GM21576 (cell line): ENCODE measurements at regions not wholly inside any gene's neighbourhood (a gene's known extent, or its start where the extent isn't known, plus 50 kb on each side); places are given as distances from the start of the nearest gene placed in this dataset.

ENCODE experiments used
- ATAC-seq: cut with Tn5 transposase; IDR thresholded peaks from one replicate; pipeline ENCODE4 v1.9.1; 2021; ENCODE audit warnings: mild to moderate bottlenecking, moderate library complexity; ENCODE audit not compliant: unreplicated experiment

DNA sequence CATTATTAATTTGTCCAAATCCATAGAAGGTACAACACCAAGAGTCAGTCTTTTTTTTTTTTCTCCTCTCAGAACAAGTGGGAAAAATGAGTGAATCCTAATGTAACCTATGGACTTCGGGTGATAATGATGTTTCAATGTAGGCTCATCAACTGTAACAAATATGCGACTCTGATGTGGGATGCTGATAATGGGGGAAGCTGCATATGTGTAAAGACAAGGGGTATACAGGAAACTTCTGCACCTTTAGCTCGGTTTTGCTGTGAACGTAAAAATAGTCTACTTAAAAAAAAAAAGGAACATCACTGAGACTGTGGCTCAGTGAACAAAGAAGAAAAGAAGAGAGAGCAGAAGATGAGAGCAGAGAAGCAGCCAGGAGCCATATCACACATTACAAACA lies 78.3 kb upstream of the ARHGAP32 start:
- ATAC-seq = no peak

DNA sequence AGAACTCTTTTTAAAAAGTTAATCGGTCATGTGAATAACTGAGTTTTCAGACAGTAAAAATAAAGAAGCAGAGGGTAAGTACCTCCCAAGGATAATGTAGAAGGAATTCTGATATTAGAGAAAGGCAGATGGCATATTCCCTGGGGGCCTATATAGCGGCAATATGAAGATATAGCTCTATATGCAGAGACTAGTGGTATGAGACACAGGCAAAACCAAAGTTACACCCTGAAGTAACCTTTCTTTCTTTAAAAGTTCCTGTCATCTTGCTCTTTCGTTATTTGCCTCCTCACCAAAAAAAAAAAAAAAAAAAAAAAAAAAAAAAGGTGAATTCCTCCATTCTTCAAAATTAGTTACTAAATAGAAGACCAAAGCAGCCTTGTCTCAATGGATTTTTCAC lies 76.2 kb upstream of the ARHGAP32 start:
- no peak for ATAC-seq

DNA sequence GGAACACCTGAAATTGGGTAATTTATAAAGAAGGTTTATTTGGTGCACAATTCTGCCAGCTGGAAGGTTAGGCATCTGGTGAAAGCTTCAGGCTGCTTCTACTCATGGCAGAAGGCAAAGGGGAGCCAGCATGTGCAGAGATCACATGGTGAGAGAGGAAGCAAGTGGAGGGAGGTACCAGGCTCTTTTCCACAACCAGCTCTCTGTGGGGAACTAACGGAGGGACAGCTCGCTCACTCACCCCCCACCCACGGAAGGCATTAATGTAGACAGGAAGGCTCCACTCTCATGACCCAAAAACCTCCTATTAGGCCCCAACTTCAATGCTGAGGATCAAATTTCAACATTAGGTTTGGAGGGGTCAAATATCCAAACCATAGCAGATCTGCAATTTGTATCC lies 75.6 kb upstream of the ARHGAP32 start:
- no peak for ATAC-seq

DNA sequence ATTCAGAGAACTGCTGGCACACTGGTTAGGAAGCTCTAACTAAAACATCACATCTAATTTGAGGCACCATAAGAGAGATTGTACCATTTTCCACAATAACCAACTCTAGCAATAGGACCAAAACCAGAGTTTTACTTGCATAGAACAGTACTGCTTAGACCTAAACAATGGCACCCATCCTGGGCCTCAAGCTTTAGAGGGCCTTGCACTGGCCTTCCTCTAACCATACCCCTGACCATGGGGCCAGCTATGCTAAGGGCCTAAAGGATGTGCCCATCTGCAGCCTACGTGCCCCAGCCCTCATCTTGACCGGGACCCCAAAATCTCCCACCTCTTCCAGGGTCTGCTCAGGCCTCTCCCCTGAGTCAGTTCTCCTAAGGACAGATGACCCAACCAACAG lies 74.4 kb upstream of the ARHGAP32 start:
- no peak for ATAC-seq

DNA sequence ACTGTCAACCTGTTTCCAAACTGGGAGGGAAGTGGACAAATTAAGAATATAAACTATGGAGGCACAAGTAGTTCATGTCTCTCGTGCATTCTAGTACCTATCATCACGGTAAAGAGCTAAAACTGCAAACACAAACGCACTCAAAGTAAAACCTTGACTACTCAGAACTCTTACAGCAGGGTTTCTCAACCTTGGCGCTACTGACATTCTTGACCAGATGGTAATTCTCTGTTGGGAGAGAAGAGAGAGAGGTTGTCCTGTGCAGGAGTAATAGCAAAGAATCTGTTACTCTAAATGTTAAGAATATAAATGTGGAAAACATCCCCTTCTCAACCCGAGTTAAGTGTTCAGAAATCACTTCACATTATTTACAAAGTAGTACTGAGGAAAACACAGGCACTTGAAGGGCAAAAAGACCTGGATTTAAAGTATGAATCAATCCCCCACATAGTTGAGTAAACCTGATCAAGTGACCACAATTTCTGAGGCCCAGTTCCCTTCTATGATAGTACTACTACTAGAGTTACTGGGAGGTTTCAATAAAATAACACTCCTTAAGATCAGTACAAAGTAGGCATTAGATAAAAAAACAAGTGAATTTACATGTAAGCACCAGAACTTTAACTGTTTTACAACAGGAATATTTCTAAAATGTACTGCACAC lies 73.1 kb upstream of the ARHGAP32 start:
- no peak for ATAC-seq

DNA sequence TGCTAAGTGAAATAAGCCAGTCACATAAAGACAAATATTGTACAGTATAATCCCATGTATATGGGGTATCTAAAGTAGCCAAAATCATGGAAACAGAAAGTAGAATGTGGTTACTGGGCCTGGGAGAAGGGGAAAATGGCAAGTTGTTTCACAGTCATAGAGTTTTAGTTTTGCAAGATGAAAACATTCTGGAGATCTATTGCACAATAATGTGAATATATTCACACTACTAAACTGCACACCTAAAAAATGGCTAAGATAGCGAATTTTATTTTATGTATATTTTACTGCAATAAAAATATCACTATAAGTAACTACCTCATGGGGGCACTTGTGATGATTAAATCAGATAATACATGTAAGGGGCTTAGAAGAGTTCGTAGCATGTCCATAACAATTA lies 72.0 kb upstream of the ARHGAP32 start:
- no peak for ATAC-seq

DNA sequence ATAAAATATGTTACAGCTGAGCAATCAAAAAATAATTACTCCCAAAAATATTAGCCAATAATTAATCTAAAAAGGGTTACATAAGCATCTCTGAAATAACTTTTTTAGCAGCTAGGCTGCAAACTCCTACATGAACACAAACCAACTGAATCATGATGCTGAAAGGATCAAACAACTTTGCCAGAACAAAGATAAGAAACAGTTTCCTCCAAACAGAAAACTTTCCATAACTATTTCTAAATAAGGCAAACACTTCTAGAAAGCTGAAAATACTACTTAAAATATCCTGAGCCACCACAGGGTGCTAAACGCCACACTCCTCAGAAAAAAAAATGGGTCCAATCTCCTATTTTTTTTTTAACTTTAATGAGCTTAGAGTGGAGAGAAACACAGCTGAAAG lies 68.6 kb upstream of the ARHGAP32 start:
- ATAC-seq = no peak

DNA sequence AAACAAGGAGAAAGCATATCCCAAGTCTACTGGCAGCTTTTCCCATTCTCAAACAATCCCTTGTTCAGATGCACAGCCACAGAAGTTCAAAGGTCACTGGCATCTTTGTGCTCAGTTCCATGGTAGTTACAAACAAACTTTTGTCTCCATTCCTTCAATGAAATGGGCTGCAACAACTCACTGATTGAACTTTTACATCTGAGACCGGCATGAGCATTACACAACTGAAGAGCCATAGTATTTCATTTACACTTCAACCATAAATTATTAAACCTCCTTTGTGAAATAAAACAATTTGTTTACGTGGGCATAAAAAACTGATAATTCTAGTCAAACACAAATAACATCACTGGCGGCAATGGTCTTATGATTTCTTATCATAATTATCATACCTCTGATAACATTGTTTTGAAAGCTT lies 67.8 kb upstream of the ARHGAP32 start:
- no peak for ATAC-seq

DNA sequence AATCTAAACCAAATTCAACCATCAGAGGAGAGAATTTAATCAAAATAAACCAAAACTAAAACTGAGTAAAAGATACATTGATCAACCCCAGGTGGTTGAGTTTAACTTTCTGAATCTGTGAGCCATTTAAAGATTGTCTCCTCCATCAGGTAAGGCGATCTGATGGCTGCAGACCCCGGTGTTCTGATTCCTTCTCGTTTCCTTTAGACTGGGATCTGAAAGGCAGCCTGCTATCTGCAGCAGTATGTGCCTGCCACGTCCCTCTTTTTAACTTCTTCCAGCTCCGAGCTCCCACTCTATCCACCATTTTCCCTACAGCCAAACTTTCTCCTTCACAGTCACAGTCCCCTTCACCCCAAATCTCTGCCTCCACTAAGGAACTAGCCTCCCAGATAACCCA lies 66.1 kb upstream of the ARHGAP32 start:
- ATAC-seq = no peak

DNA sequence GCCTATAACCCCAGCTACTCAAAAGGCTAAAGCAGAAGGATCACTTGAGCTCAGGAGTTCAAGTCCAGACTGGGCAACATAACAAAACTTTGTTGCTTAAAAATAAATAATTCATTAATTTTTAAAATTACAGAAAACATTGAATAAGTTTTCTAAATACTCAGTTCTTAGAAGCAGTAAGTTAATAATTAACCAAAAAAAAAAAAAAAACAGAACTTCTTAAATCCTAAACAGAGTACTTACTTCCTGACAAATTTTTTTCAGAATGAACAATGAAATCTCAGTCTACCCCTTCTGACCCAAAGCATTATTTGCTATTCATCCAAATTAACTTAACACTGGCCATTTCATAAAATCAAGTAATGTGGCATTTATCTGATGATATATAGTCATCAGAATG lies 65.4 kb upstream of the ARHGAP32 start:
- ATAC-seq = no peak

DNA sequence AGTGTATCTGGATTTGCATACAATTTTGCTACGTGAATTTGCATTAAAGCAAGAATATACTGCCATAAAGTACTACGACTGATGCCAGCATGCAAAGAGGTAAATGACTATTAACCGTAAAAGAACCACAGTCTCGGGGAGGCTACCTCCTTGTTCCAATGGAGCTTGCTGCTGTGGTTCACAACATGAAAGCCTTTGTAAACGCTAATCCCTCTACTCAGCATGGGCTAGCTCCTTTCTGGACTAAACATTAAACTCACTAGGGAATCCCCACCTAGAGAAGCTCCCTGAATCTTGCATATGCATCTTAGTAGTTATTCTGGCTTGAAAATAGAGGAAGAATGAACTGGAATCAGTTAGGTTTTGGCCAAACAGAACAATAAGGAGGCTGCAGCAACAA lies 60.5 kb upstream of the ARHGAP32 start:
- no peak for ATAC-seq

DNA sequence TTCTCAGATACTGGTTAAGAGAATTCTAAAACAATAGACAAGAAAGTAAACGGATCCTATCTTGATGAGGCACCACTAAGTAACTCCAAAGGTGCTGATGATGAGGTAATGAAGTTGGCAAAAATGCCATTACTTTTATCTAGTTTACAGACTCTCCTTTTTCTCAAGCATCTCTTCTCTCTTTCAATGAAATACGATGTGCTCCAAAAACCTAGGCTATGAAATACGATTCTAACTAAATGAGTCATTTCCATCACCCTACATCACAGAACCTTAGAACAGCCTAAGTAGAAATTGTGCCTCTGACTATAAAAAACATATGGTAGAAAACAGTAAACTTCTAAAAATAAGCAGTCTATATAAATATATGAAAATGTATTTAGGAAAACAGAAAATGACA lies 58.9 kb upstream of the ARHGAP32 start:
- no peak for ATAC-seq

DNA sequence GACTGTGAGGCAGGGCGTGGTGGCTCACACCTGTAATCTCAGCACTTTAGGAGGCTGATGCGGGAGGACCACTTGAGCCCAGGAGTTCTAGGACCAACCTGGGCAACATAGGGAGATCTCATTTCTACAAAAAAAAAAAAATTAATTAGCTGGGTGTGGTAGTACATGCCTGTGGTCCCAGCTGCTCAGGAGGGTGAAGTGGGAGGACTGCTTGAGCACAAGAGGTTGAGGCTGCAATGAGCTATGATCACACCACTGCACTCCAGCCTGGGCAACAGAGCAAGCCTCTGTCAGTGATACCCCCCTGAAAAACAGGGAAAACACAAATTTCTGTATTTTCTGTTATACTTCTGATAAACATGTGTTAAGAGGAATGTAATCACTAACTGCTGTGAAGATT lies 57.8 kb upstream of the ARHGAP32 start:
- ATAC-seq = no peak

DNA sequence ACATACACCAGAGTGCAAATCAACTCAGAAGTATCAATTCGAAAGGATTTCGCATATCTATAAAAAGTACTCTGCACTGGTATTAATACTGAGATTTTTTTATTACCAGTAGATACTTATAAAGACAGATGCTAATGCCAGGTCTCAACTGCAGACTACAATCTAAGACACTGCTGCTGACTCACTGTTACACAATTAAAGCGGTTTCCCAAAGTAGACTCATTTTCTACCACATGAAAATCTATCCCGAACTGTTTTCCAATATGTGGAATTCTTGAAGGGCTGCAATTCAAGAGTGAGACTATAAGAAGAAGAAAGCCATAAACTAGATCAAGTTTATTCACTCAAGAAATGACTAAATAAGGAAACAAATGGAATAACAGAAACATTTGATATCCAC lies 57.2 kb upstream of the ARHGAP32 start:
- ATAC-seq = no peak

DNA sequence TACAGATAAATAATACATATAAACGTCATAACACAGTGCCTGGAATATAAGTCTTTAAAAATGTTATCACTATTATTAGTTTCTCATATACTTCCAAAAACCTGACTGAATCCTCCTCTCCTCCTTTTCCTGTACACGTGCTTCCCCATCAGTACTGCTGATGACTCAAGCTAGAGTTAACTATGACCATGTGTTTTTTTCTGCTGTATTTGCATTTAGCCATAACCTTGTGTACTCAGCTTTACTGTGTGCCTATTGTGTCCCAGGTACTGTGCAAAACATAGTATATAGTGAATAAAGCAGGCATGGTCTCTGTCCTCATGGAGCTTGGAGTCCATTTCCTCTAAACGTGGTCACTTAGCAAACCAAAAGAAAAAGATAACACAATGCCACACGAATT lies 56.5 kb upstream of the ARHGAP32 start:
- no peak for ATAC-seq

DNA sequence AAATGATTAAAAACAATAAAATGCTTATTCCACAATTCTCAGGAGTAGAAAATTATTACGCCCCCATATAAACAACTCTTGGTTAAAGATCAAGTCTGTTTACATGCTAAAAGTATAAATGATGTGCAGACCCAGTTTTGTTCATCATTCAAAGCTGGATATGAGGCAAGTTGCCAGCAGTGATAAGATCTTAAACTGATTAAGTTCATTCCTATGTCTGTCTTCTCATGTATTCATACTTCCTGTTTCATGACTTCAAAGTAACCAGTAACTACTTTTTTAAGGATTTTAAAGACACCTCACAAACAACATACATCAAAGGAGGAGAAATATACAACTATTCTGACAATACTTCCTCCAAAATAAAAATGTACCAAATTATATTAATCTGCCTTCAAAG lies 55.0 kb upstream of the ARHGAP32 start:
- no peak for ATAC-seq

DNA sequence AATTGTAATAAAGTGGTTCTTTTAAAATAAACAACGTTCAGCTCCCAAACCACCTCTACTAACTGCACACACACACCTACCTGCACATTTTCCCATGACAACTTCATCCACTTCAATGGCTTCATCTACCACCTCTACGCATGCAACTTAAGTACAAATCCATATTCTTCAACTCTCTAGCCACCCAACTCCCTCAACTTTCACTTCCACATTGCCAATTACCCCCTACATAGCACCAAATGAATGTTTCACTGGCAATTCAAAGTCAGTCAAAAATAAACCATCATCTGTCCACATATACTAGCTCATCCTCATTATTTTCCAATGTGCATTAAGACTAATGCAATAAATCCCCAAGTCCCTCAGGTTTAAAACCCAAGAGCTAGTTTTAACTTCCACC lies 50.7 kb upstream of the ARHGAP32 start:
- no peak for ATAC-seq
